ENCODE measurements at regions not wholly inside any gene's neighbourhood (a gene's known extent, or its start where the extent isn't known, plus 50 kb on each side); places are given as distances from the start of the nearest gene placed in this dataset.

GRCh38 chr5:8383616-8384015 is 514.7 kb downstream of the MTRR start:
- intact Hi-C loops (cut with DNase I): no loop called here
- no peaks in the 10 kb centered on the region for H3K4me1 ChIP-seq

GRCh38 chr5:8386719-8387288 is 517.9 kb downstream of the MTRR start:
- DNase-seq: no peak
- no peak overlapping the region for H3K4me3 ChIP-seq
- H3K27me3 ChIP-seq: no peaks in the 10 kb centered on the region
- TF ChIP-seq POLR2A (IDR thresholded peaks at IDR 0.05) (no peak), CTCF (IDR thresholded peaks at IDR 0.05) (no peak)
- 77 to 80% (median 78%) methylated on average over 2 of the region's 2 CpGs for WGBS, 4 donors
- no peaks in the 10 kb centered on the region for H3K4me1 ChIP-seq
- ATAC-seq: no peak
- intact Hi-C loops (cut with DNase I): no loop called here
- no peaks in the 10 kb centered on the region for H3K36me3 ChIP-seq
- H3K9me3 ChIP-seq: no peaks in the 10 kb centered on the region
- H3K27ac ChIP-seq: no peak overlapping the region

More at GRCh38 chr5:8383616-8384015, 514.7 kb downstream of the MTRR start:
- ATAC-seq (no peak), DNase-seq (no peak)
- 65 to 92% (median 75%) methylated on average over 1 of the region's 1 CpG for WGBS, 4 donors
- H3K27me3 ChIP-seq: no peaks in the 10 kb centered on the region
- no peaks in the 10 kb centered on the region for H3K9me3 ChIP-seq
- no peaks in the 10 kb centered on the region for H3K36me3 ChIP-seq
- TF ChIP-seq POLR2A (IDR thresholded peaks at IDR 0.05) (no peak), CTCF (IDR thresholded peaks at IDR 0.05) (no peak)
- H3K27ac ChIP-seq: no peak overlapping the region
- no peak overlapping the region for H3K4me3 ChIP-seq

- Histone ChIP-seq H3K27ac (no peak overlapping the region), H3K4me3 (no peak overlapping the region), H3K4me1 (no peaks in the 10 kb centered on the region), H3K36me3 (no peaks in the 10 kb centered on the region), H3K9me3 (no peaks in the 10 kb centered on the region), H3K27me3 (no peaks in the 10 kb centered on the region)
- TF ChIP-seq CTCF (IDR thresholded peaks at IDR 0.05) (no peak), POLR2A (IDR thresholded peaks at IDR 0.05) (no peak)
- 56 to 78% (median 65%) methylated on average over 2 of the region's 2 CpGs for WGBS, 4 donors
- DNase-seq: no peak
- intact Hi-C loops (cut with DNase I): loop anchor here in 1 of 10 donors (10.0 kb wide), 1 partner anchor 113 kb away; no protein-coding TSS in a partner anchor
- ATAC-seq: no peak
Observed at GRCh38 chr5:8391911-8392310, 523.0 kb downstream of the MTRR start.

- DNase-seq: no peak
- WGBS, 4 donors: 34 to 50% (median 44%) methylated on average over 2 of the region's 2 CpGs
- TF ChIP-seq POLR2A (IDR thresholded peaks at IDR 0.05): no peak
- no peak for TF ChIP-seq CTCF (IDR thresholded peaks at IDR 0.05)
- Histone ChIP-seq H3K36me3 (no peaks in the 10 kb centered on the region), H3K9me3 (no peaks in the 10 kb centered on the region), H3K27ac (no peak overlapping the region), H3K4me1 (no peaks in the 10 kb centered on the region), H3K4me3 (no peak overlapping the region), H3K27me3 (no peaks in the 10 kb centered on the region)
- intact Hi-C loops (cut with DNase I): loop anchor here in 1 of 10 donors (10.0 kb wide), 1 partner anchor 112 kb away; no protein-coding TSS in a partner anchor
- ATAC-seq: no peak
Observed at GRCh38 chr5:8393240-8393639, 524.3 kb downstream of the MTRR start.

All from heart left ventricle (tissue), 16 donors.